GM23248 (cell line): ENCODE measurements at regions not wholly inside any gene's neighbourhood (a gene's known extent, or its start where the extent isn't known, plus 50 kb on each side); places are given as distances from the start of the nearest gene placed in this dataset.

ENCODE experiments used
- EZH2 ChIP-seq: fragments of 200-600 bp; sonication (generic); IDR thresholded peaks from 2 replicates; pipeline ENCODE4 v1.6.1; 2018; ENCODE audit warnings: antibody characterized with exemption, mild to moderate bottlenecking; ENCODE audit not compliant: insufficient read depth, poor library complexity, severe bottlenecking
- EZH2phosphoT487 ChIP-seq: fragments of 200-600 bp; sonication (generic); IDR thresholded peaks from 2 replicates; pipeline ENCODE4 v1.6.1; 2018; ENCODE audit warnings: antibody characterized with exemption, moderate library complexity, mild to moderate bottlenecking, low read depth; ENCODE audit not compliant: insufficient read depth

DNA sequence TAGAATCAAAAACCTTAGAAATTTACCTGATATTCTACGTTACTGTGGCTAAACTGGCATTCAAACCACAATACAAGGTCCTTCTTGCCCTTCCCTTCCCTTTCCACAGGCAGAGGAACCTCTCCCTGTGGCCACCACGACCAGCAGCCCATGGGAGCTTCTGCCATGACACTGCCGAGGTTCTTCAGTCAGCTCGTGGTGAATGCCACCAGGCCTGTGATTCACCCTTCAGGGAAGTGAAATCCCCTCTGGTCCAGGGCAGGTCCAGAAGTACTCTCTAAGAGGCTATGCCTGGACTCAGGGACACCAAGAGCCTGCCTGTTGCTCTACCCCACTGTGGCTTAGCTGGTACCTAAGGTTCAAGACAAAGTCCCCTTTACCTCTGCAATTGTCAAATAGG, 123.0 kb downstream of the HTR1B start:
- TF ChIP-seq EZH2phosphoT487 (no peak), EZH2 (no peak)
